ENCODE measurements at regions not wholly inside any gene's neighbourhood (a gene's known extent, or its start where the extent isn't known, plus 50 kb on each side); places are given as distances from the start of the nearest gene placed in this dataset.

DNA sequence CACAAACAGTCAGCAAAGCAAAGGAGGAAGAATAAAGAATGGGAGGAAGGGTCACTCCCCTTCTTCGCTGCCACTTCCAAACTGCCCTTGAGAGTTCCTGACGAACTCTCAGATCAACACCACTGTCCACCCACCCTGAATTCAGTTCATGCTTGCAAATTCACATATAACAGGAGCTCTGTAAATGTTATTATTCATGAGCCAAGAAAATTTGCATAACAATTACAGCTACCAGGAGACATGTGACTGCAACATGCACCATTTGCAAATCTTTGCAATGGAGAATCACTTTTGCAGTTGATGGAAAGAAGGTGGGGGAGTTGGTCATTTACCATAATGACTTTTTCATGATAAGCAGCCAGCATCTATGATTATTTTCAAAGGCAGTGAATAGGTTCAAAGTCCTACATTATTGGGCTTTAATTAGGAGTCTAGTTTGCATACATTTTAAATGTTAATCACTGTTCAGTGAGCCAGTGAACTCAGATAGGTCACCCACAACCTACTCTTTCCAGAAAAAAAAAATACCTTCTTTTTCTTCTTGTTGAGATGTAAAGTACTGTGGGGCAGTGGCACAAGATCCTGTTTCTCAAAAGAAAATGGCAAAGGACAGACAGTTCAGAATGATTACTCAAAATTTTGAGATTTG lies 149.7 kb downstream of the CAAP1 start:
- no peak for DNase-seq (ENCODE audit: low spot score)

DNA sequence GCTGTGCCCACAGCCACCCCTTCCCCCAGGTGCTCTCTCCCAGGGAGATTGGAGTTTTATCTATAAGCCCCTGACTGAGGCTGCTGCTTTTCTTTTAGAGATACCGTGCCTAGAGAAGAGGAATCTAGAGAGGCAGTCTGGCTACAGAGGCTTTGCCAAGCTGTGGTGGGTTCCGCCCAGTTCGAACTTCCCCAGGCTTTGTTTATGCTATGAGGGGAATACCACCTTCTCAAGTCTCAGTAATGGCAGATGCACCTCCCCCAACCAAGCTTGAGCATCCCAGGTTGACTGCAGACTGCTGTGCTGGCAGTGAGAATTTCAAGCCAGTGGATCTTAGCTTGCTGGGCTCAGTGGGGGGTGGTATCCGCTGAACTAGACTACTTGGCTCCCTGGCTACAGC lies 157.4 kb downstream of the CAAP1 start:
- DNase-seq (ENCODE audit: low spot score) = no peak

DNA sequence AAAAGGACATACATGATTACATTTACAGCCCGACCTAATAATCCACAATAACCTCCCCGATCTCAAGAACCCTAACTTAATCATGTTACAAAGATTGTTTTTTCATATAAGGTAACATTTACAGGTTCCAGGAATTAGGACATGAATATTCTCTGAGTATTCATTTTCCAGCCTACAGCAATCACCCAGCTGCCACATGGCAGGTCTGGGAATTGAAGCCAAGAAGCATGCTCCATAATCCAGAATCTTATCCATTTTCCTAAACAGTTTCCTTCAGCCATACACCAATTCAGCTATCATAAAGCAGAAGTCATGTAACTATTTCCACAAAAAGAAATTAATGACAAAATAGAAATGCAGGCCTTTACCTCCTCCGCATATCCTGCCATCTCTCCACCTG lies 163.4 kb downstream of the CAAP1 start:
- no peak for DNase-seq (ENCODE audit: low spot score)

DNA sequence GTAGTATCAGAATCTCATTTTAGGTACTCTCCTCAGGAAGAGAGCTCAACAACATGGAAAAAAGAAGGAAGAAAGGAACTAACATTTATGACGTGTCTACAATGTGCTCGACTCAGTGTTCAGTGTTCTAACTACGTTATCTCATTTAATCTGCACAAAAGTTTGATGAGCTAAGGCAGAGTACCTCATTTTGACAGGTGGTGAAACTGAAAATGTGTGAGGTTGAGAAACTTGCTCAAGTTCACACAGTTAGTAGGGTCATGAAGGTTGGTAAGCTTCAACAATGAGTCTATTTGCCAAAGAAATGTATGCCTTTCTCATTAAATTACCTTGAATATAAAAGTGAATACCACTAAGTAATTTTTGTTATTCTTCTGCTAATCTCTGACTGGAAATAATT lies 165.1 kb downstream of the CAAP1 start:
- no peak for DNase-seq (ENCODE audit: low spot score)

DNA sequence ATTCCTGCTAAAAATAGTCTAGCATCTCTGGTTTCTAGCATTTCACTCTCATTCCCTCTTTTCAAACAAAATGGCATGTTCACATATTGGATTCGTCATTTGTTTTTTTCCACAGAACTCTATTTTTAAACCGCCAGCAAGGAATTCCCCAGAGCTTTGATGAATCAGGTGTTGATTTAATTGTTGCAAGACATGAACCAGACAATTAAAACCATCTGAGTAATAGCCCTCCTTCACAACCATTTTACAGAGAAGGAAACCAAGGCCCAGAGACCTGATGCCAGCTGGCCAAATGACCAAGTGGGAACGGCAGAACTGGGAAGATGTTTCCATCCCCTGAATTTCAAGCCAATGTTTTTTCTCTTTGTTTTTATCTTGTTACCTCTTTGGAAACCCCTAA lies 167.0 kb downstream of the CAAP1 start:
- no peak for DNase-seq (ENCODE audit: low spot score)

DNA sequence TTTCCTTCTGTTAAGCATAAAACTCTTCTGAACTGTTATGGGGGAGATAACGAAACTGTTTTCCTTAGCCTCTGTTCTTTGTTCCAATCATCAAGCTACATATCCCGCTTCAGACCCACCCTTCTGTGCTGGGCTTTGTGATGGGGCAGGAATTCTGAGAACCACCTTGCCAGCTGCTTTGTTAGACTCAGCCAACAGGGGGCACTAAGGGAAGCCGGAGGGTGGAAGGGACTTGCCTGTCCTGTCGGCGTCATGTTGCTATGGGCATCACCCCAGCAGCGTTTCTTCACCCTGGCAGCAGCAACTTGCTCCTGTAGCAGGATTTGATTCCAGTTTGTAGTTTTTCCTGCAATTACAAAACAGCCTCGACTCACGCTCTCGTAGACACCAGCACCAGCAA lies 169.1 kb downstream of the CAAP1 start:
- DNase-seq (ENCODE audit: low spot score) = no peak

DNA sequence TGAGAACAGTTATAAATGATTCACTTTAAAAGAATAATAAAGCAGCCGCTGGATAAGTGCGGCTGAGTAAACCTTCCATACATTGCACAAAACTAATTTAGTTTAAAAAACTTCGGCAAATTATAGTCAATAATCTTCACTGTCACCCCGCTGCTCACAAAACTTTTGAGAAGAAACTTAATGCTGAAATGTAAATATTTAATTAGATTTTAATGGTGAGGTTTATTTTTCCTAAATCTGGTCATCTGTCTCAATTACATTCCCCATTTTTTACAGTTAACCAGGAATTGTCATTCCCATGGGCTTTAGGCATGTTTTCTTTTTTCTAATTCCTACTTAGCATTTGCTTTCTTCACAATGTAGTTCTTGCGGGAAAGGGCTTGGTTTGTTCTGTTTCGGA lies 169.8 kb downstream of the CAAP1 start:
- DNase-seq (ENCODE audit: low spot score) = no peak

DNA sequence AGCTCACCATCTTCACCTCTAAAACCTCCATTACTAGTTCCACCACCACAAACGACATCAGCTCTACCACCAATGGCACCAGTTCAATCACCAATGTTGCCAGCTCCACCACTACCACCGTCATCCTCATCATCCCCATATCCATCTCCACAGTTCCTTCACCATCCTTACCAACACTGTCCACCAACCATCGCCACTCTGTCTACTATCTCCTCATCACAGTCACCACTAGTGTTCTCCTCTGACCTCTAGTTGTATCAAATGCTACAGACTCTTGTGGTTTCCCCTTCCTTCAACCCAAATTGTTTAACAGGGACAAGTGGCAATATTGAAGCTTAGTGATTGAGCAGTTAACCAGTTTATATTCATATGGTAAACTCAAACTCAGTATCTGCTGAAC lies 182.6 kb downstream of the CAAP1 start:
- DNase-seq (ENCODE audit: low spot score) = no peak

DNA sequence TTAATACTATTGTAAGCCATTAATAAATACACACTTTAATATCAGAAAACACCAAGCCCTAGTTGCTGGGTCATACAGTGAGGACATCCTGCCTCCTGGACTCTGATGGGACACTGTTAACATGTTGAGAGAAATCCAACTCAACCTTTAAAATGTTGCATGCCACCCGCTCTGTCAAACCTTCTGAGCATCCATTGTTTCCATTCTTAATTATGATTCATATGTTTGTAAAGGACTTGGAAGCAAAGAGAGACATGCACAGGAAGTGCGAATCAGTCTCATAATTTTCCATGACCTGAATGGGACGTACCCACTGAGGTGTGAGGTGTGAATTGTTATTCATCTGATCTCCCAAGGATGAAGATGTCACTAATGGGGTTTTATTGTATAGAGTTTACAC lies 186.4 kb downstream of the CAAP1 start:
- DNase-seq (ENCODE audit: low spot score) = no peak

DNA sequence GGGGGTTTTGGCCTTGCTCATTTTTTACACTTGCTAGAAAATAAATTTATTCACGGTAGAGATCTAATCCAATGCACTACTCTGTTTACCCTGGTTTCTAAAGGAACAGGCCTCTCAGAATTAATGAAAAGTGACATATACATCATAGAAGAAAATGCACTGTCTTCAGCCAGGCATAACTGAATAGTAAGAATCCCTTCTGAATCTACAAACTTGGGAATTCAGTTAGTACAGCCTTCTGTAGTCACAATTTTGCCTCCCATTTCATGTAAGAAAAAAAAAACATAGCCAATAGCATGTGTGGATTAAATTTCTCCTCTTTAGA lies 197.3 kb downstream of the CAAP1 start:
- DNase-seq (ENCODE audit: low spot score) = no peak

DNA sequence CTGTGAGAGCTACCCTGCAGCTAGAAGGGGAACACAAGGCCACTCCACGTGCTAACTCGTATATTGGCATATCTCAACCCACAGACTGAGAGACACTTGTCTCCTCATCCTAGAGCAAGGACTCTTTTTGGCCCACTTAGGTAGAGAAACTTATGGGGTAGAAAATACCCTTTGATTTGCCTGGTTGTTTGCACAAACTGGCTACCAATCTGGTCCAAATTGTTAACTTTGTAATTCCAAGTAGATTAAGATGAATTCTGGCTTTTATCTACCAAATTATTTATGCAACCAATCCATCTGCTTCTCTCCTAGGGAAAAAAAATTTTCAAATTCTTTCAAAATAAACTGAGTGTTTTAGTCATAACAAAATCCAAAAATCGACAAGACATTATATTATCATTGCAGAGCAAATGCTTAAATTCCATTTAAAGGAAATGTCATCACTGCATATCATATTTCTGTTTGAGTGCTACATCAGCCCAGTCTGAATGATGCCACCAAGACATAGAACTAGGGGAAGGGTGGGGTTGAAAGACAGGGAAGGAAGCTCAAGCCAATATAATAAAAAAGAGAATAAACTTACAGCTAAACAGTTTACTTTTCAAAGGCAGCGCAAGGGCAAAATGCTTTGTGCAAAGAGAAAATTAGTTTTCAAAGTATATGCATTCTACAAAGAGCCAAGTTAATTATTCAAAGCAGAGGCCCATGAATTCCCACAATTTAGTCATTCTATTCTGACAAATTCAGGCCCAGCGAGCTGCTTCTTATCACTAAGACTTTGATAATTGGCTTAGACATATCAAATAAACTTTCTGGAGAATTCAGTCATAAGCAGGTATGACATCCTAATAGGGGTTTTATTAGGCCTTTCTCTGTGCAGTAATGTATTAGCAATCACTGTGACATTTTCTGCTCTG lies 198.0 kb downstream of the CAAP1 start:
- no peak for DNase-seq (ENCODE audit: low spot score)

DNA sequence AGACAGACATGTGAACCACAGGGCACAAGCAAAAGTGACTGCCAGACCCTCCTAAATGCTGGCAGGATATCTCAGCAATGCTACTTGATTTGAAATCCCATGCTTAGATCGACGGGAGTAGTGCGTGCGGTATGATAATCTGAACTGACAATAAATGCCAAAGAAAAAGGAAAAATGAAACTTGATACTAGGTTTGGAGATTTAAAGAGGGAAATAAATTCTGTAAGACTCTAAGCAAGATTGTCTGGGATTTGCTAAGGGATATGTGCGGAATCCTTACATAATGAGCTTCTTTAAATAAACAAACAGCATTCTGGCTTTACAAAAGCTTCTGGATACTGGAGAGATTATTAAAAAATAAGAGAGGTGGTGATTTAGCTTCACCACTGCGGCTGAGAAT lies 203.6 kb downstream of the CAAP1 start:
- no peak for DNase-seq (ENCODE audit: low spot score)

DNA sequence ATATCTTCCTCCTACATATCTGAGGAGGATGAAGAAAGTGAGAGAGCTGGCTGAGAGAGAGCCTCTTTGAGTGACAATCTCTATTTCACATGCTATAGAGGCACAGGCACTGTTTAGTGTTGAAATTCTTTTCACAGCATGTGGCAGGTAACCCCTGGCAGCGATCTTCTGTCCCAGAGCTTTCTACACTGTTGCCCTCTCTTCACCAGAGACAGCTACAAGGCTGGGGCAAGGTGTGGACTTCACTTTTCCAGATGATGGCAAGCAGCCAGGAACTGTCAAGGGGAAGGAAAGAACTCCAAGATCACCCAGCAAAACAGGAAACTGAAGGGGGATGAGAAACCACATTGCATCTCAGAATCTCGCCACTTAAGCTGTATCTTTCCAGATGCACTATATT lies 205.2 kb downstream of the CAAP1 start:
- no peak for DNase-seq (ENCODE audit: low spot score)

DNA sequence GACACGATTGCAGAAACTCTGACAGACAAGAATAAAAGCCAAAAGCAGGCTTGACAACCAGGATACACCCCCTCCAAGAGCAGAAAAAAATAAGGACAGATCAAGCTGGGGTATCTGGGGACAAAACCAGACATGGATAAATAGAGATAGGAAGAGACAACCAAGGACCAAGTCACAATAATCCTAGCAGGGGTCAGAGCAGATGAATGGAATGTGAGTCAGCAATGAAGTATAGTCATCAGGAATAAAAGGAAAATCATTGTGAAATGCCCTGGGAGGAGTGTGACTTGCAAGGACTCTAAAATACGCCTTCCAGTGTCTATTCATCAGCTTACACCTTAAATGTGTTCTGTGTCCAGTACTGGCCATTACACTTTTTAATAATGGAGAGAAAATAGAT lies 206.8 kb downstream of the CAAP1 start:
- DNase-seq (ENCODE audit: low spot score) = no peak

DNA sequence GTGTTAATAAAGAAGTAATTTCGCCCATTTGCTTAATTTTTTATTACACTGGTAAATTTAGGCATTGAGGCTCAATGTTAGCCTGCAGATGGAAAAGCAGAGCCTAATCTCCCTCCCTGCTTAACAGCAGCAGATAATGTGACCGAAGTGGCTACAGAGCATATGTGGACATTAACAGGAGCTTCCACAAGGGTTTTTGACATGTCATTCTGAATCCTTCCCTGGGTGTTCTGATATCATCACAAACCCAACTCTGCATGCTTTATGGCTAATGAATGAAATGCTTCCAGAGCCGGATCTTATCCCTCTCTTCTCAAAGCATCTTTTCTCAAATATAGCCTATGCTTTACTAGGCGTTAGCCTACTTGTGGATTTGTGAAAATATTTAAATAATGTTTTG lies 208.6 kb downstream of the CAAP1 start:
- DNase-seq (ENCODE audit: low spot score) = no peak

DNA sequence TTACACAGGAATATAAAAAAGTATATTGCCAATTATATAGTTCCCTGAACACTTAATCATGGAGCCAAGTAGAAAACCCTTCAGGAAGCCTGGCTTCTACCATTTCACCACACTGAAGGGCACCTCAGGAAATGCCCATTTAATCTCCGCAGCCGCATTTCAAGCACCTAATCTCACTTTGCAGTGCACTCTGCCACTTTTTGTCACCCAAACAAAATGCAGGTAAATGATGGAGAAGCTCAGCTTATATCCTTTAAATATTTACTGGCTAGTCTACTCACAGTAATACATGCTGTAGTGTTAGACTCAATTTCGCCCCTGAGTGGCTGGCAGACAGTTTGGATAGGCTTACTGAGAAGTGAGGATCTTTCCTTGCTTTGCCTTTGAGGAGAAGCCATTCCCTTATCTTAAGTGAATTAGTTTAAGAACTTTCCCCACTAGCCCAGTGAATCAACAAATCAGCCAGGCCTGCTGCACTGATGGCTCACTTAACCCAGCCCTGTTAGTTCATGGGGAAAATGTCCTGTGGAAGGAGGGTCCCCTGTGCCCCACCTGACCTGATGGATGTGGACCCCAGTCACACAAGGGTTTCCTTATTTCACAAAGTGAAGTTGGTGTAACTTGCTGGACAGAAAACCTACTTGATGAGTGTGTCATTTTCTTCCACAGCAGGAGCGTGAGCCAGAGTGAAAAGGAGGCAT lies 209.7 kb downstream of the CAAP1 start:
- no peak for DNase-seq (ENCODE audit: low spot score)

DNA sequence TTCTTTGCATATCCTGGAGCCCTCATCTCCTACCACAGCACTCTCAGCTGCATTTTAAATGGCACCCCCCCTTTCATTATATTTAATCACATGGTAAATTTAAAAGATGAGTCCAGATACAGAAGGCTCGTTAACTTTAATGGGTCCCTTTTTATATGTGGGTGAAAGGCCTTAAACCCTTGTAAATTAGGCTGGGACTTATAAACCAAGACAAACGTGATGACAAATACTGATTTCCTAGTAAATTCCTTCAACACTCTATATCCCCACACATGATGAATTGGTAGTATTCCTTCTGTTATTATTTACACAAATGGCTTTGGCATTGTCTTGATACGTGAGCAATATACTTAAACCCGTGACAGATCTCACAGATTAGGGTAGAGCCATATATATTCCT lies 210.6 kb downstream of the CAAP1 start:
- DNase-seq (ENCODE audit: low spot score) = no peak

DNA sequence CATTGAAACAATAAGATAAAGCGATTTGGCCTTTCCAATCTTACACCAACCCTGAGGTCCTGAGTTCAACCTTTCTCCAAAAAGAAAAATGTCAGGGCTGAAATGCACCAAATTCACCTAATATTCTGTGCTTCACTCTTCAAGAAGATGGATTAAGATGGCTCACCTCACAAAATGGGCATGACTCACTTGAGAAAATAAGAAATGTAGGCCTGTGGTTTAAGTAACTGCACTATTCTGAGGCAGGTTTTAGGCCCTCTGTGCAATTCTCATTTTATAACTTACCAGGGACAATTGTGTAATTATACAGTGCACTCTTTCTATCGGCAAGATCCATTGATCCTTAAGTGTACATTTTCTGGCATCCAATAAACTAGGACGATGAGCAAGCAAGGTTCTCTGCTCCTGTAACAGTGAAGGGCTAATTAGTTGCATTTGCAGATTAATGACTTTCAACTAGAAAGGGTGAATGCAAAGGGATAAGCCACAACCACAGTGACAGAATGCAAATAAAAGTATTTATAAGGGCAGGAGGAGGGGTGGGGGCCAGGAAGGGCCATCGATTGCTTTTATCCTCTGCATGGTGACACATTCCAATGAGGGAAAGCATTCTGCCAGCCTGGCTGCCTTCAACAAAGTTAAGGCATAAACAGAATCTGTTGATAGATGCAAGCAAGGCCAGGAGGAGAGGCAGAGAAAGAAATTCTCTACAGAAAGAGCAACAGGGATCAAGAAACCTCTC lies 214.5 kb downstream of the CAAP1 start:
- DNase-seq (ENCODE audit: low spot score) = no peak

DNA sequence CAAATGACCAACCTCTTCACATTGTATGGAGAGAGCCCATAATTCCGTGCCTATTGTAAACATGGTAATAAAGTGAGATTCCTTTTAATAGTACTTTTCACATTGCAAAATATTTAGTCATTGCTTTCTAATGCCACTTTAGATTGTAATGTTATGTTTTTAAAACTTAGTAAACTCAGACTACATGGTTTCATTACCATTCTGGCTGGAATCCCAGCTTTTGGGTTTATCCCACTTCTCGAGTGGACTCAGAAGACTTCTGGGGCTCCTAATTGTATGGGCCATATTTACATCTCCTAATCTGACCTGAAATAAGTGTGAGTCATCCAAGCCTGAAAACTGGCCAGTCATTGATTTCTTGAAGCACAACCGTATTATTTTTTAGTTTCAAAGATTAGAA lies 217.6 kb downstream of the CAAP1 start:
- no peak for DNase-seq (ENCODE audit: low spot score)

DNA sequence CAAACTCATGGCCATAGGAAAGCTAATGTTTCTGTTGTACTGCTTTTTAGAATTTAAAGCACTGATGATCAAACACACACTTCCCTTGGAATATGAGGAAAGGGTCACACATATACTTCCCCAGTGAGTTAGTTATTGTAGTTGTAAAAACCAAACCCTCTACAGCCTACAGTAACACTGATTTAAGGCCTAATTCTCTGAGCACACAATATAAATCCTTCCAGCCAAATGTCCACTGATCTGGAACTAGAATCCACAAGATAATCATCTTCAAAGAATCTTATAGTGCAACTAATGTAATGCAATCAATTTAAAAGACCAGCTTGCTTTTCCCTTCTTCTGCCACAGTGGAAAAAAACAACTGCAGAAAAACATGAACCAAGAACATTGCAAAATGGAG lies 219.3 kb downstream of the CAAP1 start:
- DNase-seq (ENCODE audit: low spot score) = no peak

DNA sequence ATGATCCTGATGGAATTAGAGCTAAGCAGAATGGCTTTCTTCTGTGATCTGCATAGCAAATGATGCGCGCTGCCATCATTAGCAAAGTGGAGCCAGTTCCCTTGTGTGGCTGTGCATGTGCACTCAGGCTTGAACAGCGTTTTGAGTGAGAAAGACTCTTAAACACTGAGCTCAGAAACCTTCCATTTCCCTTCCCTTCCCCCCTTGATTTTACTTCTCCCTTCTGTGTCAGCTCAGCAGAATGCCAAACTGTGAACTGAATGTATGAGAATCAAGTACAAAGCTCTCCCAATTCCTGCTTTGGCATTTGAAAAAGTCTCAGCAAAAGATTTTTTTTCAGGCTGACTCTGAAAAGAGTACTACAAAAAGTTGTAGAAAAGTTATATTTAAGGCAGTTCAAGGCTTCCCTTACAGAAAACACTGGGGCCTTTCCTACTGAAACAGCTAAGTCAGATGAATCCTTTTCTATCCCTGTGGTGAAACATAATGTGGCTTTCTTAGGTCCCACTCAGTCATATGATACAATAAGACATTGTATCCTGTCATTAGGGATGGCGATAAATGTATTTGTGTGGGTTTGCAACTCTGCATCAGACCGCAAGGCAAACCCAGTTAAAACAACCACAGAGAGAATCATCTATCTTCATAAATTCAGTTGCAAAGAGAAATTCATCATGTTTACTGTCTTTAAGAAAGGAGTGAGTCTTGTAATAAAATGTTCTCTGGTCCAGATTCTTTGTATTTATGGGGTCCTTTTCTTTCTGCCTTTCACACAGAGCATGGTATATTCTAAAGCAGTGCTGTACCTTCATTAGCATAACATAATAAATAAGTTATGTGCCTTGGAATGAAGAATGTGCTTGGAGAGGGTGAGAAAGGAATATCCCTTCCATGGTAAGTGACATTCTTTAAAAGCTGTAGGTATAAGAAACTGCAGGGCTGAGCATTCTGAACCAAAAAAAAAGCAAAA lies 222.6 kb downstream of the CAAP1 start:
- no peak for DNase-seq (ENCODE audit: low spot score)
